ENCODE measurements at regions not wholly inside any gene's neighbourhood (a gene's known extent, or its start where the extent isn't known, plus 50 kb on each side); places are given as distances from the start of the nearest gene placed in this dataset.

- no peak for DNase-seq
- Mint-ChIP-seq H3K27ac (no peak overlapping the region), H3K4me3 (no peak overlapping the region), H3K9me3 (peaks cover 0 to 10% (median 3%) of the 10 kb centered on the region in 7 donors), H3K27me3 (ENCODE audit: low read depth in 3 of 3) (peaks cover 0 to 3% (median 0%) of the 10 kb centered on the region in 3 donors), H3K36me3 (no peaks in the 10 kb centered on the region), H3K4me1 (peaks cover 3% of the 10 kb centered on the region)
- H3K4me2 ChIP-seq (replicated peaks; ENCODE audit: extremely low read depth, low read length, poor library complexity, severe bottlenecking) = no peak overlapping the region
- no peak overlapping the region for H2AFZ ChIP-seq (ENCODE audit: insufficient read depth, low read depth, low read length, poor library complexity, severe bottlenecking)
- no peaks in the 10 kb centered on the region for H3K9me3 ChIP-seq (replicated peaks in 1 of 2; ENCODE audit: control insufficient read depth in 1 of 2, insufficient read depth in 1 of 2, low read length in 2 of 2)
- H3K27ac ChIP-seq (ENCODE audit: low read depth in 1 of 2, low read length in 2 of 2) = no peak overlapping the region
- no peaks in the 10 kb centered on the region for H3K36me3 ChIP-seq (replicated peaks in 1 of 2; ENCODE audit: control insufficient read depth in 1 of 2, insufficient read depth in 2 of 2, low read length in 2 of 2)
- H4K20me1 ChIP-seq (ENCODE audit: insufficient read depth, low read length) = no peaks in the 10 kb centered on the region
- H3K27me3 ChIP-seq (ENCODE audit: control insufficient read depth in 2 of 2, insufficient read depth in 2 of 2, low read length in 2 of 2) = no peaks in the 10 kb centered on the region
- H3K79me2 ChIP-seq (ENCODE audit: insufficient read depth, low read length) = no peaks in the 10 kb centered on the region
- intact Hi-C loops (cut with micrococcal nuclease) = no loop called here
- H3K4me1 ChIP-seq (ENCODE audit: control insufficient read depth in 1 of 2, insufficient read depth in 2 of 2, low read length in 2 of 2) = peaks cover 0 to 7% of the 10 kb centered on the region in 2 donors
- no peak overlapping the region for H3K4me3 ChIP-seq (replicated peaks in 1 of 3; ENCODE audit: low read depth in 2 of 3, low read length in 3 of 3)
- no peak for TF ChIP-seq CTCF (IDR thresholded peaks at IDR 0.05)
- no peak overlapping the region for H3K9ac ChIP-seq (ENCODE audit: insufficient read depth, low read length, poor library complexity, severe bottlenecking)
These were observed 461.1 kb upstream of the NRP1 start for GRCh38 chr10:33795529-33795928.

GRCh38 chr10:33794460-33794859, 460.0 kb upstream of the NRP1 start:
- Histone ChIP-seq H3K4me2 (replicated peaks; ENCODE audit: extremely low read depth, low read length, poor library complexity, severe bottlenecking) (no peak overlapping the region), H3K9ac (ENCODE audit: insufficient read depth, low read length, poor library complexity, severe bottlenecking) (no peak overlapping the region), H2AFZ (ENCODE audit: insufficient read depth, low read depth, low read length, poor library complexity, severe bottlenecking) (no peak overlapping the region), H3K9me3 (replicated peaks in 1 of 2; ENCODE audit: control insufficient read depth in 1 of 2, insufficient read depth in 1 of 2, low read length in 2 of 2) (no peaks in the 10 kb centered on the region), H3K79me2 (ENCODE audit: insufficient read depth, low read length) (no peaks in the 10 kb centered on the region), H4K20me1 (ENCODE audit: insufficient read depth, low read length) (no peaks in the 10 kb centered on the region), H3K27me3 (ENCODE audit: control insufficient read depth in 2 of 2, insufficient read depth in 2 of 2, low read length in 2 of 2) (no peaks in the 10 kb centered on the region), H3K4me3 (replicated peaks in 1 of 3; ENCODE audit: low read depth in 2 of 3, low read length in 3 of 3) (no peak overlapping the region), H3K4me1 (ENCODE audit: control insufficient read depth in 1 of 2, insufficient read depth in 2 of 2, low read length in 2 of 2) (peaks cover 0 to 7% of the 10 kb centered on the region in 2 donors), H3K36me3 (replicated peaks in 1 of 2; ENCODE audit: control insufficient read depth in 1 of 2, insufficient read depth in 2 of 2, low read length in 2 of 2) (no peaks in the 10 kb centered on the region), H3K27ac (ENCODE audit: low read depth in 1 of 2, low read length in 2 of 2) (no peak overlapping the region)
- Mint-ChIP-seq H3K4me1 (peaks cover 3% of the 10 kb centered on the region), H3K36me3 (no peaks in the 10 kb centered on the region), H3K27me3 (ENCODE audit: low read depth in 3 of 3) (peaks cover 0 to 3% (median 0%) of the 10 kb centered on the region in 3 donors), H3K27ac (no peak overlapping the region), H3K9me3 (peaks cover 0 to 10% (median 3%) of the 10 kb centered on the region in 7 donors), H3K4me3 (no peak overlapping the region)
- peak in 1 of 3 donors; percentile 5 for DNase-seq
- no peak for TF ChIP-seq CTCF (IDR thresholded peaks at IDR 0.05)
- WGBS (ENCODE audit: insufficient coverage) = no CpG with 5 or more reads among the region's 3 CpGs
- intact Hi-C loops (cut with micrococcal nuclease) = no loop called here

Measured in CD14-positive monocyte (primary cell).